Fibroblast of skin of back (primary cell): ENCODE measurements at regions not wholly inside any gene's neighbourhood (a gene's known extent, or its start where the extent isn't known, plus 50 kb on each side); places are given as distances from the start of the nearest gene placed in this dataset.
"Not testable (repeated sequence)": the region's sequence is repeated elsewhere in the genome, so short reads cannot be mapped to it uniquely, and the experiment has no call there.

Experiments
- DNase-seq: peaks from one replicate; pipeline ENCODE4 v3.0.0-alpha.2; 2013

DNA sequence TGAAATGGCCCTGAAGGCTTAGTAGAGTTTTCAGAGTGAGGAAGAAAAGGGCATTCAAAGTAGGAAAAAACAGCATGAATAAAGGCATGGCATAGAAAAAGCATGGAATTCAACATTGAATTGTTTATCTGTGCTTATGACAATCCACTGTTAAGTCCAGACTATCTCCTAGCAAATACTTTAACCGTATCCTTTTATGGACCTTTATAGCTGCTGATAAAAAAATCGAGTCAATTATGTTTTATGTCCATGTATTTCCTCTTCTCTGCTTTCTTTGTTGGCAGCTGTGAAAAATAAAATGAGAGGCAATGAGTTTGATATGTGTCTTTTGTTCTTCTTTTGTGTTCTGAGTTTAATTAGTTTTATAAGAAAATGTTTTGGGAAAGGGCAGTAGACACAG lies 70.4 kb downstream of the TDRD15 start:
- DNase-seq, result no peak

DNA sequence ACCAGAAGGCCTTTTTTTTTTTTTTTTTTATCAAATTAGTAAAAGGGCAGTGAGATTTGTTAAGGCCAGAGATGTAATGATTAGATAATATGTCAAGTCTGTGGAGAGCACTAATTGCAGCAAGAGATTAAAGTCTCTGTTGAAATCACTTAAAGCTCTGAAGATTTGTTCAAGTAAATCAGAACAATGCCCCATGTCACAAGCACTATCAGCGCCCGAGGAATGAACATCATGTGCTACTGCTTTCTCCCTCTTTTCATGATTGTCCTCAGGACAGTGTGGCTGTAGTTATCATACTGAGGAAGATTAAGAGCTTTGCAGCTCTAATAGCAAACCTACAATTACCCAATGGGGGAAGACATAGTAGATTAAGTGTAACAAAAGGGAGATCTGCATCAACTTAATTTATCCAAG lies 71.1 kb downstream of the TDRD15 start:
- no peak for DNase-seq

DNA sequence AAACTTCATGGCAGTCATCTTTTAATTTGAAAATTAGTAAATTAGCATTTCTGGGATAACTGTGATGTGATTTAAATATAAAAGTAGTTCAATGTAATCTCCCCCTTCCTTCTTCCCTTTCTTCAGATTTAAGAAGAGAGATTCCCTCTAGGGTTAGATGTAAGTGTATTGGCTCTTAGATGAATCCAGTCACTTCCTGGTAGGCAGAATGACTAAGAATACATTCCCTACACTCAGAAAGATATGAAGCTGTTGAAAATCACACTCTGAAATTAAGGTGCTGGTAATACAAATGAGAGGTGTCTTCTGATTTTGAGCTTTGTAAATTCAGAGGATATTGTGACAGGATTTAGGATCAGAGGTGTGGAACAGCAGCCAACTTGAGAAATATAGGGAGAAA lies 71.6 kb downstream of the TDRD15 start:
- DNase-seq, result no peak

DNA sequence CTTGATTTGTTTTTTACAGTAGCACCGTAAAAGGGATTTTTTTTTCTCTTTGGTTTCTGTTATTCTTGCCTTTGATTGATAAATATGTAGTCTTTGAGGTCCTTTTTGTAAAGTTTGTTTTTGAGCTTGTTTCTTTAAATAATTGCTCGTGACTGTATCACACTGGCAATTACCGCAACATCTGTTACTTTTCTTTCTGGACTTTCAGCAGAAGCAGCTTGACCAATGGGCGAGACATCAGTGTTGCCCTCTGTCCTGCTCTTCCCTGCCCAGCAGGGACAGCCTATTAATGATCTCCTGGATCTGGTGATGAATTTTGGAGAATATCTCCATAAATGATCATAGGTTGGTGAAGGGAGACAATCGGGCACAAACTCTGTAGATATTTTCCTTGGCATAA lies 74.9 kb downstream of the TDRD15 start:
- DNase-seq, result no peak

DNA sequence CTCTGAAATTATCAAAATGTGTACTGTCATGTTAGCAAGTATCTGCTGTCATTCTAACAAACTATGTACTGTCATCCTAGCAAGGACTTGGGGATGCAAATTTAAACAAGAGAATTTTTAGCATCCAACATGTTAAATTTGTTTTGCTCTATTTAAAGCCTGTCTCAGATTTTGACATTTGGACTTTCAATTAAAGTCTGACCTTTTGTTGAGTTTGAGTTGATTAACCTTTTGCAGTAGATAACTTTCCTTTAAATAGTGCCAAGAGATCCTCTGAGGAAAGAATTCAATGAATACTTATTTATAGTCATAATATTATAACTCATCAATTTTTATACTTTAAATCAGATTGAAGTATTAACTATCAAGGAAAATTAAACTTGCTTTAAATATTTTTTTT lies 80.2 kb downstream of the TDRD15 start:
- no peak for DNase-seq

DNA sequence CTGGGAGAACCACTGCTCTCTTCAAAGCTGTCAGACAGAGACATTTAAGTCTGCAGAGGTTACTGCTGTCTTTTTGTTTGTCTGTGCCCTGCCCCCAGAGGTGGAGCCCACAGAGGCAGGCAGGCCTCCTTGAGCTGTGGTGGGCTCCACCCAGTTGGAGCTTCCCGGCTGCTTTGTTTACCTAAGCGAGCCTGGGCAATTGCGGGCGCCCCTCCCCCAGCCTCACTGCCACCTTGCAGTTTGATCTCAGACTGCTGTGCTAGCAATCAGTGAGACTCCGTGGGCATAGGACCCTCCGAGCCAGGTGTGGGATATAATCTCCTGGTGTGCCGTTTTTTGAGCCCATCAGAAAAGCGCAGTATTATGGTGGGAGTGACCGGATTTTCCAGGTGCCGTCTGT lies 90.3 kb downstream of the TDRD15 start:
- not testable (repeated sequence) for DNase-seq

DNA sequence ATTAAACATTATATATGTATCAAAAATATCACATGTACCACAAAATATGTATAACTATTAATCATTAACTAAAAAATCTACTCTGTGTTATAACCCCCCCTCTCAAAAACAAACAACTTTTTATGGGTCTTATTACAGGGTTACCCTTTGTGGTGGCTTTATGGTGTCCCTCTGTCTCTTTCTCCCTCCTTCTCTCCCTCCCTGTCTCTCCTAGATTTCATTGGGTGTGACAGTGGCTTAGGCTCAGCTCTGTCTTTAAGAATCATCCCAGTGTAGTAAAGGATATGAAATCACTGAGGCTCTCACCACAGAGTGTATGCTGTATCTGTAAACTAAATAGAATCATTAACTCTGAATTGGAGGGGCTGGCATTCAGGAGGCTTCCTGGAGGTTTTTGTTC lies 93.7 kb downstream of the TDRD15 start:
- no peak for DNase-seq

DNA sequence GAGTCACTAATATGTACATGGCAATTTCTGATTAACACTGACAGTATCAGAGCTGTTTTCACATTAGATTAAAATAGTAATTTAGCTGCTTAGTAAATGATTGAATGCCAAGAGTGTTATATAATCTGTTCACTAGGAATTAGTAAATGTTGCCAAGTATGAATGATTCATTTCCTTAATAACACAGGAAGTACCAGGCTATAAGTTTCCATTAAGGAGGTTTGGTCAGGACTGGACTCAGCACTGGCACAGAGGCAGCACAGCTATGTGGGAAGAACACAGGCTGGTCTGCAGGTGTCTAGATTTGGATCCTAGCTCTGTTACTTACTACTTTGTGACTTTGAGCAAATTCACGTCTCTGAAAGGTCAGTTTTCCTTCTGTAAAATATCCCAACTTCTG lies 97.2 kb downstream of the TDRD15 start:
- peak; percentile 26 for DNase-seq

DNA sequence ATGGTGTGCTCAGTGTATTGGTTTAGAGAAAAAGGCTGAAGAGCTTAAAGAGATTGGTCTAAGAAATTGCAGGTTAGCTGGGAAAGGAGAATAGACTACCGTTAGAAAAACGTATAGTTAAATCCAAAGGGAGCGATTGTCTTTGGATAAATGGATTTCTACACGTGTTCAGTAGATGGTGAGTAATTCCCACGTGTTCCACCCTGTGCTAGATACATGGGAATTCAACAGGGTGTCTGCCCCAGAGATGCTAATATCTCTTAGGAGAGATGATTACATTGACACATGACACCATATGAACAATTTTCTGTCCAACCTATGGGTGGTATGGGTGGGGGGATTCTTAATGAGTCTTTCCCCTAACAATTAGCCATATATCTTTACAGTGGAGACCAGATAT lies 99.8 kb downstream of the TDRD15 start:
- no peak for DNase-seq

DNA sequence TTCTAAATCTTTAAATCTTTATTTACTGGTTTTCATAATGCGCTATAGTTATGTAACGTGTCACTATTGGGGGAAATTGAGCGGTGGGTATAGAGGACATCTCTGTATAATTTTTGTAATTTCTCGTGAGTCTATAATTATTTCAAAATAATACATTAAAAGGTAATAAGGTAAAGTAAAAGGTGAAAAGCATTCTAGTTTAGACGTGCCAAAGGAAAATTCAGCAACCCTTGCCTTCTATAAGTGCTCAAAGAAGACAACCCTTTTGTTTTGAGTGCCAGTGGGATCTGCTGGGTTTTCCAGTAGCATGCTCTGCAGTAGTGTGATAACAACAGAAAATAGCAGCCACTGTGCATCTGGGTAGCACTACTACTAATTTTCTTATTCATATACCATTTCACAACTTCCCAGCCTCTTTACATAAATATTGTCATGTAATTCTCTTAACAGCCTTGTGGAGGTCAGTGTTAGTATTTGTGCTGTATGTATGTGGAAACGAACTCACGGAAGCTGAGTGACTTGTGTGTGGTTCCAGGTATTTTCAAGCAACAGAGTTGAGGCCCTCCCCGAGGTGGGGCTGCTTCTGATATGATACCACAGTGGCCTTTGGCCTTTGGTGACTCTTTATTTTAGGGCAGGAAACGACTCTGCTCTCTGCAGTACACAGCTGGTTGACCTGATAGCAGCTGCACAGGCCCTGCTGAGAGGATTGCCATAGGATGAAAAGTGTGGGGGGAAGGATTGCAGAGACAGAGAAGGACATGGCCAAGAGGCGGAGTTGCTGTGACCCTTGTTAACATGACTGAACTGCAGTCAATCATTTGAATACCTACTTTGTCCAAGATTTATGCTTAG lies 104.5 kb downstream of the TDRD15 start:
- DNase-seq, result no peak

DNA sequence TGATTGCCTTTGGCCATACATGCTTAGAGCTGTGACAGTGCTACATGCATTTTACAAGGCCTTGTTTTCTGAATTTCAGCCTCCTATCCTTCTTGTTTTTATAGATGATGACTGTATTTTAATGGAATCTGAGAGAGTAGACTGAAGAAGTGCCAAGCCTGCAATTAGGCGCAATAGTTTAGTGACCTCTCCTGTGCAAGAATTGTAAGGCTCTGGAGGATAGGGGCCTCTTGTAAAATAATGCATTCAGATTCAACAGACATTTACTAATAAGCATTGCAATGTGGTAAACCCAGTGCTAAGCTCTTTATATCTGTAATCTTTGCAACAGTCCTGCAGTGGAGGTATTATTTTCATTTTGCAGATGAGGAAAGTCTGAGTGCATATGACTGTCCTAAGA lies 105.5 kb downstream of the TDRD15 start:
- DNase-seq, result peak; percentile 12

DNA sequence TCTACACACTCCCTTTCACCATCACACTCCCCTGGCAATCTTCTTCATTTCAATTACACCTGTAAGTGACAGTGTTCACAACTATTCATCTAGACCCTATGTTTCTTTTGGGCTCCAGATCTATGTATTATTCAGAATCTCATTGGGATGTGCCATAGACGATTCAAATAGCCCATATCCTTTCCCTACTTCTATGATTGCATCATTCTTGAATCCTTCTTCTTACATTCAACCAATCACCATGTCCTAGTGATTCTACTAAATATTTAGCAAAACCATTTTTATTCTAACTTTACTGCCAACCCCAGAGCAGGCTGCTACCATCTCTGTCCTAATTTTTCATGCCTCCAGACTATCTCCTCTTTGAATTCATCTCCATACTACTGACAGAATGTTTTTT lies 106.4 kb downstream of the TDRD15 start:
- no peak for DNase-seq

DNA sequence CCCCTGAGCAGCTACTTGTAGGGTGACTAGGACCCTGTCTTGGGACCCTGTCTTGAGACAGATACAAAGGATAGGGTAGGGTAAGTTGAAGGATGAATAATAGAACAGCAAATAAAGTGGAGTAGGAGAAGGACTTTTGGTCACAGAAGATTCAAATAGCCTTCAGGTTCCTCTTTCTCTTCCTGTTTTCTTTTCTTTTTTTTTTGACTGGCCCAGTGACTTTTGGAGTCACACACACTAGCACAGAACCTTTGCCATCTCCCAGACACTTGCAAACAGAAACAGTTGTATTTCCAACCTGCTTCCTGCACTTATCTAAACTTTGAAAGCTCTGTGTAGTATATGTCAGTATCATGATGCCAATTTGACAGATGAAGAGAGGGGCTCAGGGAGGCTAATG lies 108.2 kb downstream of the TDRD15 start:
- no peak for DNase-seq

DNA sequence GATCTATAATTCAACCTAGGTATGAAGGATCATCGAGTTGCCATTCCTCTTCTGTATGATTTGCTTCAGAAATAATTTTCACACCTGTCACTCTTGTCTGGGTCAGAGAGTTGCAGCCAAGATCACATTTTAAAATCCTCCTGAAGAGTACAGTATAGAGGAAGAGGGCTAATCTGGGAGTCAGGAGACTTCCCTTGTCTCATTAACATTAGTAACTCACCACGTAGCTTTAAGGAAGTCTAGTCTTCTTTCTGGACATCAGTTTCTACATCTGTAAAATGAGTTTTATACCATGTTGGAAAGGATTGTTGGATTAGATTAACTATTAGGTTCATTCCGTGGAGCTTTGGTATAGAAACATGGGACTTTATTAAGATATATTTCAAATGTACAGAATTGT lies 109.4 kb downstream of the TDRD15 start:
- DNase-seq, result no peak

DNA sequence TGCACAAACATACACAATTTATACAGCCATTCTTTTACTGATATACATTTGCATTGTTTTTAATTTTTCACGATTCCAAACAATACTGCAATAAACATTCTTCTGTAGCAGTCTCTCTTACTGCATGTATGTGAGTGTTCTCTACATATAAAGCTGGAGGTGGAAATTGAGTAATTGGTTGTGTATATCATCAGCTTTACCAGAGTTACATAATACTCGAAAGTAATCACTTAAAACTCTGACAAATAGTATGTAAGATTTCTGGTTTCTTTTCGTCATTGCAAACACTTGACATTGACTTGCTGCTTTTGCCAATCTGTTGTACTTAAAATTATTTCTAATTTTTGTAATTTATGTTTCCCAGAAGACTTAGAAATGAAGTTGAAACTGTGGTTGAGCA lies 110.2 kb downstream of the TDRD15 start:
- no peak for DNase-seq

DNA sequence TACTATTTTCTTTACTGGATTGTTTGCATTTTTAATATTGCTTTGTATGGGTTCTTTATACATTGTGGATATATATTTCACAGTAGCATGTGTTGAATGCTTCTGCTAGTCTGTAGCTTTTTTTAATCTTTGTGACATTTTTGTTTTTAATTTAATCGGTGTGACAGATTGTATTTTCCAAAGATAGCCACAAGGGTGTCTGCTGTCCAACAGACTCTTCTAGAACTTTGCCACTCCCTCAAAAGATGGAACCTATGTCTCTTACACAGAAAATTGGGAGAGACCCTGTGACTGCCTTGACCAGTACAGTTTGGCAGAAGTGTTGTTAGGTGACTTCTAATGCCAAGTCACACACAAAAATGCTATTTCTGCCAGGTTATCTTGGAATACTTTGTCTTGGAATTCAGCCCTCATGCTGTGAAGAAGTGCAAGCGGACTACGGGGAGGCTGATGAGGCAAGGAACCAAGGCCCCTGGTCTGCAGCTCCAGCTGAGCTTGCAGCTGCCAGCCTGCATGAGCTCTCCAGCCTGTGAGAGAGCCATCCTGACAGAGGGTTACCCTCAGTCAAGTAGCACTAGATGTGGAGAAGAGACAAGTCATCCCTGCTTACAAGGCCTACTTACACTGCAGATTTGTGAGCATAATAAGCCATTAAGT lies 110.8 kb downstream of the TDRD15 start:
- DNase-seq, result no peak

DNA sequence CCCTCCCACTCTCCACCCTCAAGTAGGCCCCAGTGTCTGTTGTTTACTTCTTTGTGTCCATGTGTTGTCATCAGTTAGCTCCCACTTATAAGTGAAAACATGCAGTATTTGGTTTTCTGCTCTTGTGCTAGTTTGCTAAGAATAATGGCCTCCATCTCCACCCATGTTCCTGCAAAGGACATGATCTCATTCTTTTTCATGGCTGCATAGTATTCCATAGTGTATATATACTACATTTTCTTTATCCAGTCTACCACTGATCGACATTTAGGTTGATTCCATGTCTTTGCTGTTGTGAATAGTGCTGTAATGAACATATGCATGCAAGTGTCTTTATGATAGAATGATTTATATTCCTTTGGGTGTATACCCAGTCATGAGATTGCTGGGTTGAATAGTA lies 116.0 kb downstream of the TDRD15 start:
- DNase-seq, result not testable (repeated sequence)

DNA sequence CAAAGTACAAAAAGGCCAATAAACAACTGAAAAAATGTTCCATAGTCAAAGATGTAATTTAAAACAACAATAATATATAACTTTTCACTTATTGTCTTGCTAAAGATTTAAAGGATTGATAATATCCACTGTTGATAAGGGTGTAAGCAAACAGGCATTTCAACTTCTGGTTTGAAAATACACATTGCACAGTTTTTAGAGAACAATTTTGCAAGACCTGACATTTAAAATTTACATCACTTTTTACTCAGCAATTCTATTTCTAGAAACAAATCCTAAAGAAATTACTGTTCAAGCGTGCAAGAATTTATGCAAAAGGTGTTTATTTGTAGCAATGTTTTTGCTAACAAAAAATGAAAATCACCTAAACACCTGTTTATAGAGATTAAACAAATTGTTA lies 120.4 kb downstream of the TDRD15 start:
- DNase-seq, result no peak

DNA sequence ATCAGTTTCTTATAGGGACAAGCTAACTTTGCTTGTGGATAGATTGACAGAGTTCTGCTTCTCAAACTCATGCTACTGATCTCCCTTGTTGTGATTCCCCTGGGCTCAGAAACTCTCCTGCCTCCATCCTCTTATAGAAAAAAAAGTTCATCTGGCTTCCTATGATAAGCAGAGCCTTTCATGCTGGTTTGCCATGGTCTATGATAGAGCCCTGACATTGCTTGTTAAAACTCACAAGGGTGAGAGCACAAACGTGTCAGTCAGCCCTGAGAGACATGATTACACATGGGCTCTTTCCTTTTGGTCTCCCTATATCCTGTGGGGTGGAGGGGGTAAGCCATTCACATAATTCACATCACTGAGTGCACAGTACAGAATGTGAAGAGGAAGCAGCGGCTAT lies 121.8 kb downstream of the TDRD15 start:
- DNase-seq, result no peak

DNA sequence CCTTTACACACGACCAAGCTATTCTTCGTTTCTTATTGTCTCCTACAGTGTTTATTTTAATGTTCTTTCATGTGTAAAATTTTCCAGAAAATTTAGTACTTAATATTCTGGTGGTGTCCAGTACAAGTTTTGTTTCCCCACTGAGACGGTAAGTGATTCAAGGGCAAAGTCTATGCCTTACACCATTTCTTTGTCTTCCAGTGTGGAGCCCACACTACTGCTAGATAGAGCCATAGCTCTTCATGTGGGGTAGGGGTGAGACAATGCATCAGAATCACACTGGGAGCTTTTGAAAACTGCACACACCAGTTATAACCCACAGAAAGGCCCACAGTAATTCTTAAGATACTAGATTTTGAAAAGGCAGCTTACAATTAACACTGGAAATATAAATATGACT lies 125.6 kb downstream of the TDRD15 start:
- DNase-seq, result no peak

DNA sequence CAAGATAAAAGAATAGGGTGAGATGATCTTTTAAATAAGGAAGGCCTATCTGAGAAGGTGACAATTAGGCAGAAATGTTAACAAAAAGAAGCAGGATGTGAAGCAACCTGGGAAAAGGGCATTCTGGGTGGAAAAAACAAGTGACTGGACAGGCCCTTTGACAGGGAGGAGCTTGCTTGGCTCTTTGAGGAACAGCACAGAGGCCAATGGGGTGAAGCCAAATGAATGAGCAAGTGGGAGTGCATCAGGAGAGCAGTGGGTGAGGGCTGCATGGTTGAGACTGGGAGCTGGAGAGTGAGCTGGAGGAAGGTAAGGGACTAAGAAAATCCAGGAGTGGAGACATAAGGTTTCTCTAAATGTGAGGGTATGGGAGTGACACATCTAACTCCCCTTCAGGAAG lies 126.9 kb downstream of the TDRD15 start:
- DNase-seq, result no peak

DNA sequence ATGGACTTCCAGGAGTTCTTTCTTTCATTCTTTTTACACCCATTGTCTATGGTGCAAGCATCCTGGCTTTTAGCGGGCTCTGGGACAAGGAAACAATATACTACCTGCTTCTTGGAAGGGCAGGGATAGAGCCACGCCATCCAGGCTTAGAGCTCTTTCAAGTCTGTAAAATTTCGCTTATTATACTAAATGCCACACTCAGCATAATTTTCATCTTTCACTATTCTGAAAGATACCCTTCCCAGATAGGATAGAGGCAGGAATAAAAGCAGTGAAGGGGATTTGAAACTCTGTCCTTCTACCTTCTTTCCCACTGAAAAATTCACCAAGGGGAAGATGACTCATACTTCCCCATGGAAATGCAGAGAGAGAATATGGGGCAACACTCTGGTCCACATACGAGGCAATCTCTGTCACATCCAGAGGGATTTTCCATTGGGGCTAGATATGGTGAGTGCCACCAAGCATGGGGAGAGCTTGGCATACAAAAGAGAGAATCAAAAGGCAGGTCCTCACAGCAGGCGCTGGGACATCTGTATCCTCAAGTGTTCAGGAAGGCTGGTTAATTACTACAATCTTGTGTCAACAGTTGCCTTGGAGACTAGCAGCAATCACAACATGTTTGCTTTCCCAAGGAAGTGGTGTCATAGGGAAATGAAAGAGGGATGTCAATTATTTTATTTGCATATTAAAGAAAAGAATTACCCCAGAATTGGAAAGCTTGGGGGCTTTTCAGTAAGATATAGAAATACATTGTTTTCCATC lies 127.6 kb downstream of the TDRD15 start:
- no peak for DNase-seq

DNA sequence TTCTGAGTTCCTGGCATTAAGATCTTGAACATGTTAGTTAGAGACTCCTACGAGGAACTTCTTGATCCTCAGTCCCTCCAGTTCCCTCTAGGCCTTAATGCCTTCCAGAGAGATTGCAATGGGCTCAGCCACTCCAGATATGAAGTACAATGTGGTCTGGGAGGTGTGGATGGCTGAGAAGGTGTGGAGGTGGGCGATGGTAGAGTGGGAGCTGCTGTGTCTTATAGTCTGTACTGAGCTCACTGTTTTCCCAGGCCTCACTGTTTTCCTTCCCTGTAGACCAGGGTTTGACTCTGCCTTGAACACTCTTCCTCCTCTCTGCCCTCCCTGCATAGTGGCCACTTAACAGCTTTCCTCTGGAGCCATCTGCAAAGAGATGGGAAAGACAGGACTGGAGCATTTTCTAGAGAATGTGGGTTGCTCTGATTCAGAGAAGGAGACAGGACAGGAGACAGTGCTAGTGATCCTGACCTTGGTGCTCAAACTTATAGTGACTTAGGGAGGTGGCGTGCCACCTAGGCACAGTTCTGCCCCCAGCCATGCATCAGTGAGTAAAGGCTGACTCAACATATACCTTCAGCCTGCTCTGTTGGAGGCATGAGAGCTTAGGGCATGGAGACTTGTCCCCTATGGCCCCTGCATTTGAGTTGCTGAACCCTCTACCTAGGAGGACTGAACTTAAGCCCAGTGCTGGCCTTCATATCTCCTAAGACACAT lies 129.7 kb downstream of the TDRD15 start:
- DNase-seq, result no peak
